NCI-H187 (cell line): ENCODE measurements at regions not wholly inside any gene's neighbourhood (a gene's known extent, or its start where the extent isn't known, plus 50 kb on each side); places are given as distances from the start of the nearest gene placed in this dataset.

Experiments
- DNase-seq, 2 experiments: peaks; one replicate each; lab custom pipeline; 2025; lab: John Stamatoyannopoulos, UW

DNA sequence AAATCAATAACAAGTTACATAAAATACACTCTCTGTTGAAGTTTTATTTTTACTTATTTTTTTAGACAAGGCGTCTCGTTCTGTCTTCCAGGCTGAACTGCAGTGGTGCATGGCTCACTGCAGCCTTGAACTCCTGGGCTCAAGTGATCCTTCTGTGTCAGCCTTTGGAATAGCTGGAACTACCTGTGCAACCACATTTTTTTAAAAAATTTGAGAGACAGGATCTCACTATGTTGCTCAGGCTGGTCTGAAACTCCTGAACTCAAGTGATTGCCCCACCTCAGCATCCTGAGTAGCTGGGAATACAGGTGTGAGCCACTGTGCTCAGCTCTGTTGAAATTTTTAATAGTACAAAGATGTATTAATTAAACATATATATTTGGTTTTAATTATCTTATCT, 614.3 kb upstream of the ARRDC4 start:
- DNase-seq: no peak

DNA sequence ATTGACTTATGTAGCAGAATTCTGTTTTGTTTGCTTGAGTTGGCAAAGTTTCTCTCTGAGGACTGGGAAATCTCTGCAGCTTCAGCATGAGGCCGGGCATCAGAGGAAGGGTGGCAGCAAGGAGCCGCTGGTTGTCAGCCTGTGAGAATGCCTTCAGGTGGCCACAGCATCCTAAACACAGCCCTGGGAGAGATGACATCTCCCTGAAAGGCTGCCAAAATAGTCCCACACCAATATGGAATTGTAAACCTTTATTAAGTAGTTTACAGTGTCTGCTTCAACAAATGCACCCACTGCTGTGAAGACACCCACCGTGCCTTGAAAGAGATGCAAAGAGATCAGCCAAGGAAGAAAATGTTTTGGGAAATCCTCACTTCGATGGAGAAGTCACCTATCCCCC, 609.7 kb upstream of the ARRDC4 start:
- no peak for DNase-seq

DNA sequence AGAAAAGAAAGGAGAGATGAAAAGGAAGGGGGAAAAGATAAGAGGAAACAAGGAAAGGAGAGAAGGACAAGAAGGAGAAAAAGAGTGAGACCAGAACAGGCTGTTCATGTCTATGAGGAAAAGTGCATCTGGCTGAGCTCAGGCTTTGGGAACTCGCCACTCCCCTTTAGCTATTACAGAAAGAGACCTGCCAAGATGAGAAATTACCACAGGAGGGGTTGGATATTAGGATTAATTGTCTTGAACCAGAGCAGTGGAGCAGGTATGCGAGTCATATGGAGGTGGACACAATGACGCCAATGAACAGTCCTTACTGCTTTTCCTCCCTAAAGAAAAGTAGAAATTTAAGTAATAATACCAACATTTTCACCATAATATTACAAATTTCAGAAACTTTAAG, 577.0 kb upstream of the ARRDC4 start:
- DNase-seq: no peak

DNA sequence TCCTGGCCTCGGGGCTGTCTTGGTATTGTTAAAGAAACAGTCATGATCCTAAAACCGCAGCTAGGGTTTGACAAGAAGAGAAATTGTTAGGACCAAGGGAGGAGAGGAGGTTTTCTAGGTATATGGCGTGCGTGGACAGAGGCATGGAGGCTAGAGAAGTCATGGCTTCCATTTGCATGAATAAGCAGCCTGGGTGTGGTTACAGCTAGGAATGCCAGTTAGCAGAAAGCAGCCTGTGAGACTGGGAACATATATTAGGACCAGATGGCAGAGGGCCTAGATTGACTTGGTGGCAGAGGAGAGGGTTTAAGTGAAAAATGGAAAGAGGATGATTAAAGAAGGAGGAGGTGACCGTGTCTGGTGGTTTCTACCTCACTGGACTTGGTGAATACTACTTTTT, 573.6 kb upstream of the ARRDC4 start:
- no peak for DNase-seq

DNA sequence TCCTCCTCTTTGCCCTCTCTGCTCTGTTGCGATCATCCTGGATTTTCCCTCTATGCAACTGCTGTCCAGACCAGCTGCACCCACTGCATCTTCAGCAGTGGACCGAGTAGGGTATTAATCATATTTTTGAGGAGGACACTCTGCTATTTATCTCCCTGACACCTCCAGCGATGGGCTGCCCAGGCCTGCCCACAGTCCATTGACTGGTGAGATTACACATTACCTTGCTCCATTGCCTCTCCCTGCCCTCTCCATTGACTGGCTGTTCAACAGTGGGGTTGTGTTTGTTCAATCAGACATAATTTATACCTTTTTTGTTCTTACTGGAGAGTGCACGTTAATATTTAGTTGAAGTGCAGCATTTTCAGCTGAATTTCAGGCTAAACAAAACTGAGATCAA, 559.3 kb upstream of the ARRDC4 start:
- DNase-seq: no peak

DNA sequence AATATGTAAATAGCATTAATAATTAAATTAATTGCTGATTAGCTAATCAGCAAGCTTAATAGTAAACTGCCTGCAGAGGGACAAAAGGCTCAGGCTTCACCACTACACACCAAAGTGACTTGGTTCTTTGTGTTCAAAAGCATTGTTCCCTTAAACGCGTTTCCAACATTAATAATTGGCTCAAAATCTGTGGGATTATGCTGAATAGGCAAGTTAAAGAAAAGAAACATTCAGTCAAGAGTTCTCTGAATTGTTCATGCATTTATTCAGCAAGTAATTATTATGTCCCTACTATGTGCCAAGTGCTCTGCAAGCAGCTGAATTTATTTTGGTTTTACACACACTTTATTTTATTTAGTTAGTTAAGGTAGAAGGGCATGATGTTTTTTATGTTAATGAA, 558.5 kb upstream of the ARRDC4 start:
- no peak for DNase-seq

DNA sequence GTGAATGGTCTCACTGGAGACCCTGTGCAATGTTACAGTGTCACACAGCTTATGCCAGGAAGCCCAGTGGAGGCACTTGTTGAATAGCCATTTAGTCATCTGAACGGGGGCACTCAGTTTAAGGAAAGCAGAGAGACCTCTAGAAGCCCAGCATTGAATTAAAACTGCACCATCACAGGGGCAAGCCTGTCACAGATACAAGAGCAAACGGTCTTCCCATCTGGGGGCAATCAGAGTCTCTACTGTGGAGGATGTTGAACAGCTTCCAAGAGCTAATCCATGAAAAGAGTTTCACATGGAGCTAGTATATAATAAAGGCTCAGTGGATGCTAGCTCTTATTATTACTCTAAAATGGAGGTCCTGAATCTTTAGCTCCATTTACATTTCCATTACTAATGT, 553.7 kb upstream of the ARRDC4 start:
- DNase-seq: no peak

DNA sequence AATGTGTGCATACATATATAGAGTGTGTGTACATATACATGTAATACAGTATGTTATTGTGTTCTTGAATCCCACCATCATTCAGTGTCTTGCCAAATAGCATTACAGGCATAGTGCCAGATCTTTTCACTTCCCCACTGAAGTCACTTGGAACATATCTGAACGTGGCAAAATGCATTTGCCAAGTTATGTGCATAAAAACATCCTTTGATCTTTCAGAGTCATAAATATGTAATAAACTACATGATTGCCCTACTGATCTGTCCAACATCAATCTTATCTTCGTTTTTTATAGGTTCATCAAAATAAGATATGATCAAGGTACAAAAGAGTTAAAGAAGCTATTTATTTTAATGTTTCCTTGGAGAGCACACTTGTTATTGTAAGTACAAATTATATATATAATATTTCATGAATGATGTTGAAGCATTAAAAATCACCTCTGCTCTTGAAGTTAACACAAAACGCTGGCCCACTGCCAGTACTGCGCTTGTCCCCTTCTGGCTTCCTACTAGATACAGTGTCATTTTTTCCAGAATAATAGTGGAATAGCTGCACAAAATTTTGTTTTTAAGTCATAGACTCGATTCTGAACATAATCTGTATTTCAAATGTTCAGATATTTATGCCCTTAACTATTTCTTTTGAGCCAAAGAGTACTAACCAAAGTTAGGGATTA, 549.5 kb upstream of the ARRDC4 start:
- DNase-seq: no peak

DNA sequence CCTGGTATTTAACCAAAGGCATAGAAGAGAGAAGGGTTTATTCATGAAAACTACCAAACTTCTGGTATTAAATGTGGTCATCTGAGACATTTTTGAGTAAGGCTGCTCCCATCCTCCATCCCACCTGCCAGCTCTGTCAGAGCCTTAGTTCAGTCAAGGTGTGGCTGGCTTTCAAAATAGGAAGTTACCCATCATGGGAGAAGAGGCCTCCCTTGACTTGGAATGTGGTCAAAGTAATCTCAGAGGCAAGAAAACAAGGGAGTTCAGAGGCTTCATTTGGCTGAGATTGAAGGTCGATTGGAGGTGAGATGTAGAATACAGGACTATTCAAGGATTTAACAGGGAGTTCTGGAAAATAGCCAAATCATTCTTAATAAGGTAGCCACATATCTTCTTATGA, 540.4 kb upstream of the ARRDC4 start:
- DNase-seq: no peak

DNA sequence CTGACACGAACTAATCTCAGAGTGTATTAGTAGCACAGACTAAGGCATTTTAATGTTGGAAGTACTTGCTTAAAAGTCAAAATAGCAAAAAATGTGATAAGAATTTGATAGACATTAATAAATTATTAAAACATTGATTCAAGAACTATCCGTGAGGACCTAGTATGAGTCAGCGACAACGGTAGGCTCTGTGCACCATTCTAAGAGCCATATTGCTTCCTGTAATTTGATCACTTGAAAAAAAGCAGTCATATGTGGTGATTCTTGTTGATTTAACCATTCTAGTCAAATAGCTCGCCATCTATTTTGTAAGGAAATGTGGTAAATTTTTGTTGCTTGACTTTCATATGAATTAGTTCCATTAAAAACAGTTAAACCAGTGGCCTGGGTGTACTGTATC, 534.9 kb upstream of the ARRDC4 start:
- DNase-seq: no peak

DNA sequence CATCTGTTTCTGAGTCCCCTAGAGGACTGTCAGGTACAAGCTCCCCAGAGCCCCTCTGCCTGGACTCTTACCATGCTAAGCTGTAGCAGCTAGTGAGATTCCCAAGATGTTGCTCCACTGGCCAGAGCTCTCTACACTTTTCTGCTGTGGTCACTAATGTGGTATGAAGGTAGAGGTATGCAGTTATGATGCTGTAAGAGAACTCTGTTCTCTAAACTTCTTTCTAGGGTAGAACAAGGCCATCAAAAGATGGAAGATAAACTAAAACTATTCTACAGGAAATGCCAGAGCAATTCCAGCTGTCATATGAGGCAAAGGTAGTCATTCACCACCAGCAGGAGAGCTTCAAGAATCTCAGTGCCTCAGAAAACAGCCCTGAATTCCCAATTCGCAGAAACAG, 517.4 kb upstream of the ARRDC4 start:
- no peak for DNase-seq

DNA sequence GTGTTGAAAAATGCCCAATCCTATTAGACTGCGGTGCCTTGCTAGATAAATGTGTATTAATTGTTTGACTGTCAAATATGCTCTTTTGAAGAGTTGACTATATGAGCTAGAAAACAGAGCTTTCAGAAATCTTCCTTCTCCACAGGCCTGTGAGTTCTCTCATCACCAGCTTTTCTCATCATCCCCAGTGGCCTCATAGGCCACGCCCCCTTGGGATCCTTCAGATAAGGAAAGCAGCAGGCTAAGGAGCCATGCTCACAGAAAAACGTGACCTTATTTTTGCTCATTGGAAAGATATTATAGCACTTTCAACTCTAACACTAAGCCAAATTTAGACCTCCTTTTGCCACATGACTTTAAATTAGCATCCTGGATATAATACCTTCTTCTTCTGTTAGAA, 514.4 kb upstream of the ARRDC4 start:
- DNase-seq: no peak

DNA sequence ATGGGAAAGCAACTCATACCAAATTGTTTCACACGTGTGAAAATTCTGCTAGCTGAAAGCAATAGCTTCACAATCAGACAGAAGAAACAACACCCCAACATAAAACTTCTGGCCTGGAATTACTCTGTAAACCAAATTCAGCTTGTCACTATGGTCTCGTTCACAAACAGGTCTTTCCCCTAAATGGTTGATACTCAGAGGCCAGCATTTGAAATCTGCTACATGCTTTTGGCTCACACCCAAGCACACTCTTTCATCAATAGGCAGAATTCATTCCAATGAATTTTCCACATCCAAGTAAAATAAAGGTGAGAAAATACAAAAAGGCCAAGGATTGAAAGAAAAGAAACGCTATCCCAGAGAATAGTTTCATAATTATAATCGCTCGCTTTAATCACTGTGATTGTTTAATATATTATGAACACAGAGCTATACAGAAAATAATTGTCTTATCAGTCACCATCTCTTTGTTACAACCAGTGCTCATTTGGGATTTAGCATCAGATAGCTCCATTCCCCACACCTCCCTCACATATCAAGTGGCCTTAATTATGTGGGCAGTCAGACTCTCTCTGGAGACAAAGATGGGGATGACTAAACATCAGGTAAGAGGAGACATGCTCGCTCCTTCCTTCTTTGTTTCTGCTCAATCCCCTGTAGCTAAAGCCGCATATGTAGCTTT, 503.8 kb upstream of the ARRDC4 start:
- no peak for DNase-seq

DNA sequence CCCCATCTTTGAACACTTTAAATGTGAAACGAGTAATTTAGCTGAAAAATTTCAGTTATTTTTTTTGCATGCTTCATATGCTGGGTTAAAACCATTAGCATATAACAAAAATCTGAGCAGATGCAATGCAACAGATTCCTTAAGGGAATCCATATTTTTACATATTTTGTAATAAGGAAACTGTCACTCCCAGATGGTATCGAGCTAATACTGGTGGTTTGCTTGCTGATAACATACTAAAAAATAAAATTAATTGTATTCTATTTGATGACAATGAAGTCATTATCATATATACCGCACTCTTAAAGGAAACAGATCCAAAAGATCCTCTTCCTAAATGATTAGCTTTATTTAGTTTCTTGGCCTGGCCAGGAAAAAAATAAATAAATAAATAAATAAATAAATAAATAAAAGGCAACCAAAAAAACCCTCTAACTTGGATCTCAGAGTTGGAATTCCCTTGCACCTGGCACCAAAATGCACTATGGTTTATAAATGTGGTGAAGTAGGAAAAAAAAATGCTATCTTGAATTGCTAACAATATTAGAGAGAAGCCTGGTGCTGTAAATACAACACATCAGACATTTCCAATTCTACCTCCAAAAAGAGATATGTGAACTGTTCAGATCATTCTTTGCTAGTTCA, 503.2 kb upstream of the ARRDC4 start:
- no peak for DNase-seq

DNA sequence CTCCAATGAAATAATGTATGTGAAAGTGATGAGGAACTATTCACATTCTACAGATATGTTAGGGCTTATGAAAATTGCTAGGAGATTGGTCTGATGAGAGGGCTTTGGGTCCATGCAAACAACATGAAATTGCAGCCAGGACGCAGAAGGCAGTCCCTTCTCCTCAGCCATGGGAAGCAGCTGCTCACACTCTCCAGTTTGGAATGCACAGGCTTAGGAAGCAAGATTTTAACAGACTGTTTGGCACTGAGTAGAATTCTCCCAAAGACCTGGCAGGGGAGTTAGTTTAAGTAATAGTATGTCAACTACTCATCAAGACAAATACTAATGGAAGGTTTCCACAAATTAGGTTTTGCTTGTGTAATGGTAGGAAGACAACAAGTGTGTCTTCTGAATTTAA, 500.7 kb upstream of the ARRDC4 start:
- no peak for DNase-seq

DNA sequence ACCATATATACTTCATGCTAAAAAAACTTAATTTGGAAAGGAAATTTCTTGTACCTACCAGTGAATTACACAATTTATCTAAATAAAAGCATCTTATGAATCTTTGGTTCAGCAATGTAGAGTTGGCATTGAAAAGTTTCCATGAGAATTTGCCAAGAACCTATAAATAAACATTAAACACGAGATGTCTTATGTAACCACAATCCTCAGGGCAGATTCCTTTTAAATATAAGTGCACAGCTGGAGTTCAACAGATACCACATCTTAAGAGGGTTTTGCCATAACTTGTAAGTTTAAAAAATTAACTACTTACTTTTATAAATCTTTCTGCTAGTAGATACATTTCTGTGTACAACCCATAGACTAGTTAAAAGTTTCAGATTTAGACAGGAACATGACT, 499.3 kb upstream of the ARRDC4 start:
- DNase-seq: no peak

DNA sequence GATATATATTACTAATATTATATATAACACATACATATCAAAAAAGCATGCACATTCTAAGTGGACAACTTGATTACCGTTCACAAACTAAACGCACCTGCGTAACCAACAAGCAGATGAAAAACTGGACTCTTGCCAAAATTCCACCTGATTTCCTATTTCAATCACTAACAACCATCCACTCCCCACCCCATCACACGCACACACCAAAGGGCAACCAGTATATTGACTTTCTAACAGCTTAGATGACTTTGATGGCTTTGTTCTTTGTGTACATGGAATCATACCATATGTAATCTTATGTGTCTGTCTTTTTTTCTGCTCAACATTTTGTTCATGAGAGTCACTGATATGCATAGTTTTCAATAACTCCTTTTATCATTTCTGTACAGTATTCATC, 496.8 kb upstream of the ARRDC4 start:
- DNase-seq: no peak

DNA sequence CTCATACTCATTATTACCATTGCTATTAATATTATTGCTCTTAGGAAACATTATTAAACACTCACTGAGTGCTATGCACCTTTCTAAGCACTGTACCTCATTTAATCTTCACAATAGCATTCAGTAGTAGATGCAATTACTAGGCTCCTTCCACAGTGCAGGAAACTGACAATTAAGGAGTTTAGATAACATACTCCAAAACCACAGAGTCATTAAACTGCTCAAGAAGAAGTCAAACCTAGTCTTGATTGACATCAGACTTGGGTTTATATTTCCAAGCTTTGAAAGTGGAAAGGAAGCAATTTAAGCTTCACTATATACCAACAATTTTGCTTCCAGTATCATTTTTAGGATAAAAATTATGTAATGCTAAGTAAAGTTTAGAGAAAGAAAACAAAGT, 490.1 kb upstream of the ARRDC4 start:
- DNase-seq: no peak

DNA sequence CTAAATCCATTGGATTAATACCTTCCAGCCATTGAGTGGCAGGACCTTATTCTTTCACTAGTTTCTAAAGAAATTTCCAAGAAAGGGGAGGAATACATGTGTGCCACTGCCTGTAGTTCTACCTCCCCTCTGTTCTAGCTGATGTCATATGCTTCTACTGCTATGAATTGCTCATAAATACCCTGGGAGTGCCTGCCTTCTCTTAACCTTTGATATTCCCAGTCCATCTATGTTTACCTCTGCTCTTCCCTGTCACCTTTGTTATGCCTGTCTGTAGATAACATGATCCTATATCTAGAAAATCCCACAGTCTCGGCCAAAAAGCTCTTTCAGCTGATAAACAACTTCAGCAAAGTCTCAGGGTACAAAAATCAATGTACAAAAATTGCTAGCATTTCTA, 486.9 kb upstream of the ARRDC4 start:
- no peak for DNase-seq

DNA sequence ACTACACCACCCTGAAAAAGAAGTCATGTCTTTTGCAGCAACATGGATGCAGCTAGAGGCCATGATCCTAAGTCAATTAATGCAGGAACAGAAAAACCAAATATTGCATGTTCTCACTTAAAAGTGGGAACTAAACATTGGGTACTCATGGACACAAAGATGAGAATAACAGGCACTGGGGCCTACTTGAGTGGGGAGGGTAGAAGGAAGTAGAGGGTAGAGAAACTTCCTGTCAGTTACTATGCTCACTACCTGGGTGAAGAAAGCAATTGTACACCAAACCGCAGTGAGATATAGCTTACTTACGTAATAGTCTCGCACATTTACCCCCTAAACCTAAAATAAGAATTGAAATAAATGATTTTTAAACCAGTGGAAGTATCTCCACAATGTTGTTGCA, 480.5 kb upstream of the ARRDC4 start:
- DNase-seq: no peak

DNA sequence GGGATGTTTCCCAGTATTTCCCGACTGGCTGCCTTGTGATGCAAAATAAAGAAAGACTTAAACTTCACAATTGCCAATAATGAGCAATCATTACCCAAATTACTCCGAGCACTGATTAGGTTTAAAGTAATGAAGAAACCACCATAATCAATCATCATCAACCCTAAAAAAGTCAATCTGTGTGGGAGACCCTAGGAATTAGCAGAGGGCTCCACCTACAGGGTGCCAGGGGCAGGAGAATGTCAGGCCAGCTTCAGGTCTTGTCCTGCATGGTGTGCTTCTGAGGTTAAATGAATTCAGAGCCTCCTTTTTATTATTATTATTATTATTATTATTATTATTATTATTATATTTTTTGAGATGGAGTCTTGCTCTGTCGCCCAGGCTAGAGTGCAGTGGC, 478.0 kb upstream of the ARRDC4 start:
- DNase-seq: no peak

DNA sequence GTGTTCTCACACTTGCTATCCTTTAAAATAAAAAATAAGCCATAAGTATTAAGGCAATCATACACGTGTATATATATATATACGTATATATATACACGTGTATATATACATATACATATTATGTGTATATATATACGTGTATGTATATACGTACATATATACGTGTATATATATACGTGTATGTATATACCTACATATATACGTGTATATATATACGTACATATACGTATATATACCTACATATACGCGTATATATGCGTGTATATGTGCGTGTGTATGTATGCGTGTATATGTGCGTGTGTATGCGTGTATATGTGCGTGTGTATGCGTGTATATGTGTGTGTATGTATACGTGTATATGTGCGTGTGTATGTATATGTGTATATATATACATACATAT, 477.3 kb upstream of the ARRDC4 start:
- no peak for DNase-seq

DNA sequence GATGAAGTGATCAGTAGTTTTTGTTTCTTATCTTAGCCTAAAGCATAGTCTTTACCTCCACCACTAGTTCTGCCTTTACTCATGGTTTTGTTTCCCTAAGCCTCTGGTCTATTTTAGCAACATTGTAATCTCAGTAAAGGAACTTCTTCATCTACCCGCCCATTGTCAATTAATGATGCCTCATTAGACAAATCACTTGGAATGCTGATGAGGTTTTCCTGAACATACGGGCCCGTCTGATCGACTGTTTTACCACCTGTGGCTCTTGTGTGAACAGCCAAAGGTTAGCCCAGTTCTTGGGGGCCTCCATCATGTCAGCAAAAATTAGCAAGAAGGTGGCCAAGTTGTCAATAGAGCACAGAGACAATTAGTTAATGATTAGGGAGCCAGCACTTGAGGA, 470.1 kb upstream of the ARRDC4 start:
- no peak for DNase-seq

DNA sequence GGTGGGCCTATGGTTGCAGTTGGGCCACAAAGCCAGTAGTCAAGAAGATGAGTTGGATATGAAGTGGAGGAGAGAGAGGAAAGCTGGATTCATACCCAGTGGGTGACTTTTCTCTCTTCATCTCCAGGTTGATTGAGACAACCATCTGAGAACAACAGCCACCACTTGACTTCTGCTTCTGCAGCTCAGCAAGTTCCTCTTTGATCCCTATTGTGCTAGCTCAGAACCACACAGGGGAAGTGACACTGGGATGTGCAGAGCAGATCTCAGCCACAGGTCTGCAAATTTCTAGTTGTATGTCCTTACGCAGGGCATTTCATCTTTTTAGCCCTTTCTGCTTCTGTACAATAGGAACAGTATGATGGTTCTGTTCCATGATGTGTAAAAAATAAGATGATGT, 459.2 kb upstream of the ARRDC4 start:
- DNase-seq: no peak
